Pancreas (tissue), 10 donors: ENCODE measurements at regions not wholly inside any gene's neighbourhood (a gene's known extent, or its start where the extent isn't known, plus 50 kb on each side); places are given as distances from the start of the nearest gene placed in this dataset.

Source experiments
- ATAC-seq, 4 donors: fragments of 200-7000 bp; cut with Tn5 transposase; one replicate each; pipeline versions ENCODE4 v1.8.0 to v1.9.1; 2020; ENCODE audit warnings: mild to moderate bottlenecking in 4 of 4, moderate library complexity in 4 of 4
- DNase-seq, 6 donors: peaks; one replicate each; pipeline ENCODE4 v3.0.0-alpha.2; 2020
- FAIRE-seq: peaks from 2 replicates; lab custom pipeline; 2012; peaks lifted over from hg19 to GRCh38; lab: Jason Lieb, UNC
- H3K27ac ChIP-seq, 4 donors: fragments of 200-600 bp; sonication (generic); 1 replicate in 3 of 4; 2 replicates in 1 of 4; pipeline versions ENCODE4 v1.5.0 to v1.8.0; 2020
- H3K27me3 ChIP-seq, 4 donors: fragments of 200-600 bp; one replicate each; pipeline ENCODE4 v1.8.0; 2021
- H3K36me3 ChIP-seq, 3 donors: fragments of 200-600 bp; sonication (generic) in 1 of 3; one replicate each; pipeline versions ENCODE4 v1.5.0 to v1.8.0; 2020 to 2021
- H3K4me1 ChIP-seq, 3 donors: fragments of 200-600 bp; one replicate each; pipeline ENCODE4 v1.8.0; 2021
- H3K4me3 ChIP-seq, 4 donors: fragments of 200-600 bp; sonication (generic) in 2 of 4; one replicate each; pipeline versions ENCODE4 v1.5.0 to v1.8.0; 2020 to 2021
- H3K9me3 ChIP-seq, 4 donors: fragments of 200-600 bp; one replicate each; pipeline ENCODE4 v1.8.0; 2021
- WGBS, 2 donors: extraction: QIAGEN DNeasy Blood & Tissue Kit; methylation state at CpG; one replicate each; pipeline ENCODE4 v1.1.7; 2013; 5-methylcytosine and 5-hydroxymethylcytosine counted together
- intact Hi-C, 3 donors: fragments of 100-400 bp; cut with DNase I; formaldehyde crosslinking; loops; one replicate each; pipeline versions ENCODE4 v1.11.1 to v1.14.2; 2022
- TF ChIP-seq, protein P1 (sequence below), 4 donors: fragments of 200-600 bp; sonication (generic) in 3 of 4; IDR thresholded peaks; one replicate each; pipeline versions ENCODE4 v1.5.0 to v1.8.0; 2021; ENCODE audit warnings: antibody characterized with exemption in 4 of 4
- donor health status: healthy with polysubstance abuse.
- donor health status: DM: no; HTN: no; CAD: no; lungs with moderate emphysema.
- donor health status: DM: no; HTN: no; CAD: no.
- donor health status: control.
- donor health status: control.
- donor health status: Bipolar disorder and iron deficiency.
- donor health status: DM: yes; HTN: yes; CAD: no.
- donor health status: DM: no; HTN: no; CAD: no.
- donor health status: DM: no; HTN: no; CAD: no.
- donor health status: DM: yes; HTN: yes; CAD: no.

- Histone ChIP-seq H3K4me3 (no peak overlapping the region), H3K27me3 (no peaks in the 10 kb centered on the region), H3K9me3 (no peaks in the 10 kb centered on the region), H3K4me1 (no peaks in the 10 kb centered on the region), H3K27ac (no peak overlapping the region), H3K36me3 (no peaks in the 10 kb centered on the region)
- TF ChIP-seq, protein P1, sequence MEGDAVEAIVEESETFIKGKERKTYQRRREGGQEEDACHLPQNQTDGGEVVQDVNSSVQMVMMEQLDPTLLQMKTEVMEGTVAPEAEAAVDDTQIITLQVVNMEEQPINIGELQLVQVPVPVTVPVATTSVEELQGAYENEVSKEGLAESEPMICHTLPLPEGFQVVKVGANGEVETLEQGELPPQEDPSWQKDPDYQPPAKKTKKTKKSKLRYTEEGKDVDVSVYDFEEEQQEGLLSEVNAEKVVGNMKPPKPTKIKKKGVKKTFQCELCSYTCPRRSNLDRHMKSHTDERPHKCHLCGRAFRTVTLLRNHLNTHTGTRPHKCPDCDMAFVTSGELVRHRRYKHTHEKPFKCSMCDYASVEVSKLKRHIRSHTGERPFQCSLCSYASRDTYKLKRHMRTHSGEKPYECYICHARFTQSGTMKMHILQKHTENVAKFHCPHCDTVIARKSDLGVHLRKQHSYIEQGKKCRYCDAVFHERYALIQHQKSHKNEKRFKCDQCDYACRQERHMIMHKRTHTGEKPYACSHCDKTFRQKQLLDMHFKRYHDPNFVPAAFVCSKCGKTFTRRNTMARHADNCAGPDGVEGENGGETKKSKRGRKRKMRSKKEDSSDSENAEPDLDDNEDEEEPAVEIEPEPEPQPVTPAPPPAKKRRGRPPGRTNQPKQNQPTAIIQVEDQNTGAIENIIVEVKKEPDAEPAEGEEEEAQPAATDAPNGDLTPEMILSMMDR (IDR thresholded peaks at IDR 0.05), result no peak
- intact Hi-C loops, result no loop called here
- no peak for DNase-seq
- 4 to 10% methylated on average over 7 of the region's 7 CpGs for WGBS, 2 donors
- FAIRE-seq, result no peak
- no peak for ATAC-seq
These were observed 124.3 kb downstream of the CENPF start for GRCh38 chr1:214727274-214727673.

GRCh38 chr1:214739621-214740238 is 136.7 kb downstream of the CENPF start:
- FAIRE-seq, result no peak
- intact Hi-C loops, result no loop called here
- DNase-seq, result no peak
- TF ChIP-seq, protein P1 (IDR thresholded peaks at IDR 0.05), result no peak
- Histone ChIP-seq H3K27me3 (no peaks in the 10 kb centered on the region), H3K36me3 (no peaks in the 10 kb centered on the region), H3K4me1 (no peaks in the 10 kb centered on the region), H3K9me3 (no peaks in the 10 kb centered on the region), H3K27ac (no peak overlapping the region), H3K4me3 (no peak overlapping the region)
- ATAC-seq, result no peak
- 18 to 22% methylated on average over 1 of the region's 1 CpG for WGBS, 2 donors

DNA sequence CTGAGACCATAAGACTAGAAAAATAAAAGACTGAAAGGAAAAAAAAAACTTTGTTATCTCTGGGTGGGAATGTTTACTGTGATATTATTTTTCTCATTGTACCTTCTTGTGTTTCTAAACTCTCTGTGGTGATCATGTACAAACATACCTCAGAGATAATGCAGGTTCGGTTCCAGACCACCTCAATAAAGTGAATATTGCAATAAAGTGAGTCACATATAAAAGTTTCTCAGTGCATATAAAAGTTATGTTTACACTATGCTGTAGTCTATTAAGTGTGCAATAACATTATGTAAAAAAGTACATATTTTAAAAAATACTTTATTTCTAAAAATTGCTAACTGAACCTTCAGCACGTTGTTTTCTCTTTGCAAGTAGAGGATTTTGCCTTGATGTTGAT is 137.5 kb downstream of the CENPF start:
- TF ChIP-seq, protein P1 (IDR thresholded peaks at IDR 0.05), result no peak
- no peak overlapping the region for H3K4me3 ChIP-seq
- H3K4me1 ChIP-seq, result no peaks in the 10 kb centered on the region
- no peak overlapping the region for H3K27ac ChIP-seq
- ATAC-seq (no peak), DNase-seq (no peak), FAIRE-seq (no peak)
- H3K36me3 ChIP-seq, result no peaks in the 10 kb centered on the region
- intact Hi-C loops, result no loop called here
- H3K27me3 ChIP-seq, result no peaks in the 10 kb centered on the region
- 44 to 61% methylated on average over 2 of the region's 2 CpGs for WGBS, 2 donors
- no peaks in the 10 kb centered on the region for H3K9me3 ChIP-seq

- H3K27ac ChIP-seq, result no peak overlapping the region
- no peaks in the 10 kb centered on the region for H3K4me1 ChIP-seq
- no peak for FAIRE-seq
These were observed 144.1 kb downstream of the CENPF start for GRCh38 chr1:214747050-214747635.

More at GRCh38 chr1:214747050-214747635, 144.1 kb downstream of the CENPF start:
- TF ChIP-seq, protein P1 (IDR thresholded peaks at IDR 0.05), result no peak
- Histone ChIP-seq H3K36me3 (no peaks in the 10 kb centered on the region), H3K4me3 (no peak overlapping the region), H3K9me3 (no peaks in the 10 kb centered on the region), H3K27me3 (no peaks in the 10 kb centered on the region)
- DNase-seq, result no peak
- intact Hi-C loops, result no loop called here
- no peak for ATAC-seq
- WGBS, 2 donors, result 77 to 79% methylated on average over 5 of the region's 5 CpGs
